Adrenal gland (tissue), 5 donors: ENCODE measurements at regions not wholly inside any gene's neighbourhood (a gene's known extent, or its start where the extent isn't known, plus 50 kb on each side); places are given as distances from the start of the nearest gene placed in this dataset.

Experiments used
- CTCF ChIP-seq, 6 experiments: fragments of 450-650 bp in 4 of 6; fragments of 200-600 bp in 2 of 6; sonication (generic) in 1 of 6; IDR thresholded peaks; 1 replicate in 5 of 6; 2 replicates in 1 of 6; pipeline versions ENCODE4 v1.5.1 to v1.8.0; 2016 to 2021; ENCODE audit warnings: antibody characterized with exemption in 6 of 6, mild to moderate bottlenecking in 2 of 6, moderate library complexity in 1 of 6
- POLR2A ChIP-seq, 2 donors: fragments of 450-650 bp; IDR thresholded peaks; one replicate each; pipeline ENCODE4 v1.6.1; 2017; ENCODE audit warnings: antibody characterized with exemption in 2 of 2, mild to moderate bottlenecking in 2 of 2, moderate library complexity in 1 of 2
- donor health status: DM: no; HTN: no; CAD: no.

DNA sequence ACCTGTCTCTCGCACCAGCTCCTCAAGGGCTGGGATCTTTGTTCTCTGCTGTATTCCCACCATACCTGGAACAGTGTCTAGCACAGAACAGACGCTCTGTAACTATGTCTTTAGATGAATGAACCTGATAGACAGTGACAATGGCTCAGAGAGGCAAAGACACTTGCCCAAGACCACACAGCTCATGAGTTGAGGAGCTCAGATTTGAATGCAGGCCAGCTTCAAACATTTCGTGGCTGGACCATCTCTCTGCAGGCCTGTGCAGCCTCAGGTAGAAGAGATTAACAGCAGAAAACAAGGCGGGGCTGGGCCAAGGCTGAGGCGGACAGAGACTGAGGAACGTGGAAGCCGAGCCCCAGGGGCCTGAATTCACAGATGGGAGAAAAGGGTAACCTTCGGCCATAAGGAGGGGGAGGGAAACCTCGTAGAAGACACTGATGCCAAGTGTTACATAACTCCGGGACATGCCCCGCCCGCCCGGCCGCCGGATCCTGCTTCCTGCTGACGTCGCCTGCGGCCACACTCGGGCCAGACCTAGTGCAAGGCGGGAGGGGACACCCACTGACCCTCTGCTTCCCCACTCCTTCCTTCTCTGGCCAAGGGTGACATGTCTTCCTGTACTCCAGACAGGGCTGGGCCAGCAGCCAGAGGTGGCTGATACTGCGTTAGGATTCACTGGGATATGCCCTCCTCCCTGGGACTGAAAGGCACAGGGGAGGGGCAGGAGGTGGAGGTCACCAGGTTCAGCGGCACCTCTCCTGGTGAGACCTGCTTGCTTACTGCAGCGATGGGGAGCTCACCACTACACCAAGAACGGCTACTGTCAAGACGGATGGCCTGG is 86.8 kb downstream of the RFLNA start:
- TF ChIP-seq CTCF (IDR thresholded peaks at IDR 0.05), result no peak
- peak in 1 of 2 donors; percentile 52 for TF ChIP-seq POLR2A (IDR thresholded peaks at IDR 0.05)
